SK-N-SH (cell line): ENCODE measurements at regions not wholly inside any gene's neighbourhood (a gene's known extent, or its start where the extent isn't known, plus 50 kb on each side); places are given as distances from the start of the nearest gene placed in this dataset.

Experiments
- CTCF ChIA-PET: fragments of 300-600, 350-600 bp; formaldehyde crosslinking; extraction: SDS; loops from one replicate; lab custom pipeline; 2021; lab: Yijun Ruan, JAX
- POLR2A ChIA-PET: fragments of 350-600 bp; sonication (Branson Sonifier 250); formaldehyde crosslinking; extraction: SDS; loops from one replicate; lab custom pipeline; 2020; ENCODE audit warnings: antibody characterized with exemption, inconsistent platforms; lab: Yijun Ruan, JAX
- DNase-seq: peaks from one replicate; pipeline ENCODE4 v3.0.0; 2012
- H2AFZ ChIP-seq: fragments of 200-600 bp; sonication (generic); 2 replicates; pipeline ENCODE4 v1.8.1; 2016; ENCODE audit warnings: antibody characterized with exemption, mild to moderate bottlenecking, low read depth
- H3F3A ChIP-seq: fragments of 200-600 bp; sonication (generic); replicated peaks from 2 replicates; pipeline ENCODE3; 2016; ENCODE audit warnings: antibody characterized with exemption, mild to moderate bottlenecking; ENCODE audit not compliant: insufficient read depth
- H3K27ac ChIP-seq, 2 experiments: fragments of 200-500 bp in 1 of 2; fragments of 200-600 bp in 1 of 2; sonication (Bioruptor generic) in 1 of 2; sonication (generic), shearing (Covaris generic) in 1 of 2; 2 replicates each; pipeline versions ENCODE4 v1.5.1 to v1.6.1; 2014 to 2016; ENCODE audit warnings: low read depth in 2 of 2, inconsistent platforms in 1 of 2, low read length in 1 of 2, mild to moderate bottlenecking in 1 of 2, mixed read lengths in 1 of 2
- H3K27me3 ChIP-seq: fragments of 200-600 bp; sonication (generic), shearing (Covaris generic); 2 replicates; pipeline ENCODE4 v1.6.1; 2016; ENCODE audit warnings: mixed run types; ENCODE audit not compliant: insufficient read depth
- H3K36me3 ChIP-seq, 2 experiments: fragments of 200-500 bp in 1 of 2; fragments of 200-600 bp in 1 of 2; sonication (Bioruptor generic) in 1 of 2; sonication (generic) in 1 of 2; replicated peaks in 1 of 2; 2 replicates each; pipeline versions ENCODE3 to v1.5.1; 2014 to 2016; ENCODE audit warnings: low read length in 1 of 2, mild to moderate bottlenecking in 1 of 2; ENCODE audit not compliant: insufficient read depth in 2 of 2, control insufficient read depth in 1 of 2
- H3K4me1 ChIP-seq, 2 experiments: fragments of 200-500 bp in 1 of 2; fragments of 200-600 bp in 1 of 2; sonication (Bioruptor generic) in 1 of 2; sonication (generic), shearing (Covaris generic) in 1 of 2; 2 replicates each; pipeline versions ENCODE4 v1.5.1 to v1.6.1; 2014 to 2016; ENCODE audit warnings: low read depth in 1 of 2, low read length in 1 of 2, mixed run types in 1 of 2; ENCODE audit not compliant: insufficient read depth in 2 of 2, control insufficient read depth in 1 of 2
- H3K4me2 ChIP-seq: fragments of 200-600 bp; sonication (generic), shearing (Covaris generic); 2 replicates; pipeline ENCODE4 v1.6.1; 2017; ENCODE audit warnings: mixed run types
- H3K4me3 ChIP-seq, 2 experiments: fragments of 200-500 bp in 1 of 2; fragments of 200-600 bp in 1 of 2; sonication (Bioruptor generic) in 1 of 2; sonication (generic), shearing (Covaris generic) in 1 of 2; 2 replicates each; pipeline versions ENCODE4 v1.5.1 to v1.8.1; 2014 to 2016; ENCODE audit warnings: low read depth in 2 of 2, inconsistent platforms in 1 of 2, low read length in 1 of 2, mild to moderate bottlenecking in 1 of 2, mixed read lengths in 1 of 2, moderate library complexity in 1 of 2
- H3K79me2 ChIP-seq: fragments of 200-600 bp; sonication (generic); 2 replicates; pipeline ENCODE4 v1.8.1; 2017; ENCODE audit warnings: mild to moderate bottlenecking; ENCODE audit not compliant: insufficient read depth
- H3K9ac ChIP-seq: fragments of 200-600 bp; sonication (generic); 2 replicates; pipeline ENCODE4 v1.6.1; 2017; ENCODE audit warnings: mixed run types
- H3K9me2 ChIP-seq: fragments of 200-600 bp; sonication (generic); 2 replicates; pipeline ENCODE4 v1.6.1; 2017; ENCODE audit warnings: mixed run types
- H3K9me3 ChIP-seq: fragments of 200-600 bp; sonication (generic); 2 replicates; pipeline ENCODE4 v1.6.1; 2017; ENCODE audit warnings: mixed run types, mild to moderate bottlenecking, moderate library complexity
- H4K20me1 ChIP-seq: fragments of 200-600 bp; sonication (generic); 2 replicates; pipeline ENCODE4 v1.6.1; 2017; ENCODE audit warnings: mild to moderate bottlenecking, mixed run types; ENCODE audit not compliant: insufficient read depth
- CHD2 ChIP-seq: fragments of 150-350 bp; IDR thresholded peaks from 2 replicates; pipeline ENCODE4 v1.6.1; 2018; ENCODE audit warnings: low read length; ENCODE audit not compliant: partially characterized antibody
- ELF1 ChIP-seq: IDR thresholded peaks from 2 replicates; pipeline ENCODE4 v1.4.0; 2012
- EP300 ChIP-seq, 2 experiments: IDR thresholded peaks; 2 replicates each; pipeline versions ENCODE4 v1.4.0 to v1.6.1; 2012; ENCODE audit warnings: borderline replicate concordance in 1 of 2, low read depth in 1 of 2, low read length in 1 of 2
- FOSL2 ChIP-seq: IDR thresholded peaks from 2 replicates; pipeline ENCODE4 v1.4.0; 2012; ENCODE audit warnings: low read depth, mild to moderate bottlenecking, moderate library complexity, borderline replicate concordance
- FOXJ3 ChIP-seq: sonication (generic); formaldehyde crosslinking; IDR thresholded peaks from 2 replicates; pipeline ENCODE4 v1.5.1; 2020; ENCODE audit warnings: mild to moderate bottlenecking, missing genetic modification reagents
- GABPA ChIP-seq: IDR thresholded peaks from 2 replicates; pipeline ENCODE4 v1.4.0; 2012; ENCODE audit warnings: low read depth, mild to moderate bottlenecking
- GATA2 ChIP-seq: sonication (generic); formaldehyde crosslinking; IDR thresholded peaks from 2 replicates; pipeline ENCODE4 v1.5.0; 2020; ENCODE audit warnings: mild to moderate bottlenecking, missing genetic modification reagents
- JUND ChIP-seq: IDR thresholded peaks from 2 replicates; pipeline ENCODE4 v1.4.0; 2012
- MXI1 ChIP-seq: IDR thresholded peaks from 2 replicates; pipeline ENCODE4 v1.6.1; 2012; ENCODE audit warnings: mild to moderate bottlenecking, low read depth, low read length, improper control_type of control experiment
- NFIC ChIP-seq: IDR thresholded peaks from 2 replicates; pipeline ENCODE4 v1.4.0; 2012; ENCODE audit warnings: borderline replicate concordance
- RAD21 ChIP-seq: IDR thresholded peaks from 2 replicates; pipeline ENCODE4 v1.6.1; 2012; ENCODE audit warnings: mild to moderate bottlenecking, low read length
- RCOR1 ChIP-seq: fragments of 150-350 bp; IDR thresholded peaks from 2 replicates; pipeline ENCODE4 v1.6.1; 2017; ENCODE audit warnings: antibody characterized with exemption, low read length
- RFX5 ChIP-seq: IDR thresholded peaks from 2 replicates; pipeline ENCODE4 v1.6.1; 2012; ENCODE audit warnings: mild to moderate bottlenecking, improper control_type of control experiment, low read length
- RXRA ChIP-seq: IDR thresholded peaks from 2 replicates; pipeline ENCODE4 v1.4.0; 2012; ENCODE audit warnings: low read depth, mild to moderate bottlenecking, borderline replicate concordance
- SMC3 ChIP-seq: IDR thresholded peaks from 2 replicates; pipeline ENCODE4 v1.6.1; 2012; ENCODE audit warnings: low read depth, low read length, improper control_type of control experiment
- TEAD4 ChIP-seq: IDR thresholded peaks from 2 replicates; pipeline ENCODE4 v1.4.0; 2012; ENCODE audit warnings: mild to moderate bottlenecking, borderline replicate concordance; ENCODE audit not compliant: insufficient read depth
- USF2 ChIP-seq: fragments of 150-350 bp; IDR thresholded peaks from 2 replicates; pipeline ENCODE4 v1.6.1; 2017; ENCODE audit warnings: antibody characterized with exemption, low read length, low read depth, borderline replicate concordance
- YY1 ChIP-seq: IDR thresholded peaks from 2 replicates; pipeline ENCODE4 v1.4.0; 2012; ENCODE audit warnings: low read depth, mild to moderate bottlenecking
- WGBS: methylation state at CpG from one replicate; pipeline ENCODE4 v1.1.6; 2017; ENCODE audit warnings: low lambda C conversion rate; 5-methylcytosine and 5-hydroxymethylcytosine counted together
- TF ChIP-seq, protein P1 (sequence below): IDR thresholded peaks from 2 replicates; pipeline ENCODE4; 2012
- TF ChIP-seq, protein P2 (sequence below): IDR thresholded peaks from 2 replicates; pipeline ENCODE4 v1.4.0; 2012; ENCODE audit warnings: low read depth, borderline replicate concordance
- TF ChIP-seq, protein P3 (sequence below): fragments of 200-600 bp; sonication (generic); IDR thresholded peaks from 2 replicates; pipeline ENCODE4 v1.6.1; 2017; ENCODE audit warnings: antibody characterized with exemption, mild to moderate bottlenecking, moderate library complexity

- no peak for TF ChIP-seq TEAD4
- no peak for TF ChIP-seq EP300 (IDR thresholded peaks at IDR 0.05; ENCODE audit: borderline replicate concordance in 1 of 2, low read depth in 1 of 2, low read length in 1 of 2)
- TF ChIP-seq, protein P1, sequence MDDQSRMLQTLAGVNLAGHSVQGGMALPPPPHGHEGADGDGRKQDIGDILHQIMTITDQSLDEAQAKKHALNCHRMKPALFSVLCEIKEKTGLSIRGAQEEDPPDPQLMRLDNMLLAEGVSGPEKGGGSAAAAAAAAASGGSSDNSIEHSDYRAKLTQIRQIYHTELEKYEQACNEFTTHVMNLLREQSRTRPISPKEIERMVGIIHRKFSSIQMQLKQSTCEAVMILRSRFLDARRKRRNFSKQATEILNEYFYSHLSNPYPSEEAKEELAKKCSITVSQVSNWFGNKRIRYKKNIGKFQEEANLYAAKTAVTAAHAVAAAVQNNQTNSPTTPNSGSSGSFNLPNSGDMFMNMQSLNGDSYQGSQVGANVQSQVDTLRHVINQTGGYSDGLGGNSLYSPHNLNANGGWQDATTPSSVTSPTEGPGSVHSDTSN, result no peak
- TF ChIP-seq, all 33 proteins: peak for 0
Measured at GRCh38 chr1:162946701-162947100, 85.7 kb upstream of the CCDC190 start (continued).

DNA sequence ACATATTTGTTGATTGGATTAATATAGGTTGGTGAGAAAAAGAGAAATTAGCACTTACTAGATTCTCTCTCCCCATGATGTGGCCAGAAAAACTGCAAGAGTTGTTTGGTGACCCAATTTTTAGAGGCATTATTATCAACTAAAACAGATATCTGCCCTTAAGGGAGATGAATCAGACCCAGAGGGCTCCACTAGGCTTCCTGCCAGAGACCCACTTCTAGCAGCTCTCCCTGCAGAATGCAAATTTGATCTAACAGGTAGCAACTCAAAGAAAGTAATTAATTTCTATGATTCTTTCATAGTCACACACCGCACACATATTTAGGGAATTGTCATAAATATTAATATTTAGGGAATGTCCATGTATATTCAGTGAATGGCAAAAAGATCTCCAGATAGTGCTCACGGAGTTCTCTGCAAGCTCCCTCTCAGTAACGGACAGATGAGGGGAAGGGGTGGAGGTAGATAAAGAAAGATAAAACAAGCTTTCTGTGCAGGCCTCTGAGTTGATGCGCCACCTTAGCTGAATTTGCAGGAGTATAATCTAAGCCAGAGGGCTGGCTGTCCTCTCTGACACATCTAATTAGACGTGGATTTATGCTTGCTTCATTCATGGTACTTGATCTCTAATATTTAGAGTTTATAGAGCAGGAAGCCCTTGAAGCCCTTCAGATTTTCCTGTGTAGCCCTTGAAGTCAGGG lies 84.1 kb upstream of the CCDC190 start:
- H3K27ac ChIP-seq, result peak overlapping the region in 1 of 2 experiments; percentile 89; a peak in 2 of 4 replicates
- H4K20me1 ChIP-seq, result no peaks in the 10 kb centered on the region
- no peak overlapping the region for H3K4me3 ChIP-seq
- no peaks in the 10 kb centered on the region for H3F3A ChIP-seq
- H3K9ac ChIP-seq, result no peak overlapping the region
- H3K4me2 ChIP-seq, result no peak overlapping the region
- DNase-seq, result peak; percentile 27
- no peaks in the 10 kb centered on the region for H3K79me2 ChIP-seq
- H3K36me3 ChIP-seq, result no peaks in the 10 kb centered on the region
- ChIA-PET POLR2A (interaction anchor here (0.8 to 2.1 kb wide), 11 partner anchors 11 to 257 kb away, joined by 3 to 34 read pairs (median 5); partner anchors contain the start of genes RGS4 and RGS5), CTCF (interaction anchor here (0.8 to 1.3 kb wide), 4 partner anchors 18 to 370 kb away, joined by 3 to 7 read pairs (median 4); no protein-coding TSS in a partner anchor)
- 0 out of 2 replicates have a peak overlapping the region, but pooled peaks have one; percentile 30 for H2AFZ ChIP-seq
- peaks cover 9 to 36% of the 10 kb centered on the region in 2 experiments; a peak in 3 of 4 replicates for H3K4me1 ChIP-seq
- H3K27me3 ChIP-seq, result no peaks in the 10 kb centered on the region
- no peaks in the 10 kb centered on the region for H3K9me2 ChIP-seq
- 44% methylated on average over 5 of the region's 5 CpGs for WGBS
- no peak for TF ChIP-seq YY1
- TF ChIP-seq RFX5, result no peak
- TF ChIP-seq ELF1, result no peak
- 0 out of 2 replicates have a peak, but pooled peaks have one; percentile 1 for TF ChIP-seq JUND
- TF ChIP-seq, protein P1, result peak; percentile 38; the same call in 1 of the 2 replicates
- TF ChIP-seq RXRA, result no peak
- TF ChIP-seq, protein P2, sequence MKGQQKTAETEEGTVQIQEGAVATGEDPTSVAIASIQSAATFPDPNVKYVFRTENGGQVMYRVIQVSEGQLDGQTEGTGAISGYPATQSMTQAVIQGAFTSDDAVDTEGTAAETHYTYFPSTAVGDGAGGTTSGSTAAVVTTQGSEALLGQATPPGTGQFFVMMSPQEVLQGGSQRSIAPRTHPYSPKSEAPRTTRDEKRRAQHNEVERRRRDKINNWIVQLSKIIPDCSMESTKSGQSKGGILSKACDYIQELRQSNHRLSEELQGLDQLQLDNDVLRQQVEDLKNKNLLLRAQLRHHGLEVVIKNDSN, result no peak
- TF ChIP-seq TEAD4, result no peak
- no peak for TF ChIP-seq SMC3
- peak; percentile 9; the same call in 1 of the 2 replicates for TF ChIP-seq NFIC
- no peak for TF ChIP-seq GABPA
- peak; percentile 71 for TF ChIP-seq GATA2 (CRISPR knock-in tag)
- peak; percentile 41; the same call in 1 of the 2 replicates for TF ChIP-seq MXI1
- 0 out of 2 replicates have a peak, but pooled peaks have one; percentile 35 for TF ChIP-seq RCOR1
- TF ChIP-seq USF2, result no peak
- 0 out of 2 replicates have a peak, but pooled peaks have one; percentile 4 for TF ChIP-seq FOSL2
- TF ChIP-seq, protein P3, sequence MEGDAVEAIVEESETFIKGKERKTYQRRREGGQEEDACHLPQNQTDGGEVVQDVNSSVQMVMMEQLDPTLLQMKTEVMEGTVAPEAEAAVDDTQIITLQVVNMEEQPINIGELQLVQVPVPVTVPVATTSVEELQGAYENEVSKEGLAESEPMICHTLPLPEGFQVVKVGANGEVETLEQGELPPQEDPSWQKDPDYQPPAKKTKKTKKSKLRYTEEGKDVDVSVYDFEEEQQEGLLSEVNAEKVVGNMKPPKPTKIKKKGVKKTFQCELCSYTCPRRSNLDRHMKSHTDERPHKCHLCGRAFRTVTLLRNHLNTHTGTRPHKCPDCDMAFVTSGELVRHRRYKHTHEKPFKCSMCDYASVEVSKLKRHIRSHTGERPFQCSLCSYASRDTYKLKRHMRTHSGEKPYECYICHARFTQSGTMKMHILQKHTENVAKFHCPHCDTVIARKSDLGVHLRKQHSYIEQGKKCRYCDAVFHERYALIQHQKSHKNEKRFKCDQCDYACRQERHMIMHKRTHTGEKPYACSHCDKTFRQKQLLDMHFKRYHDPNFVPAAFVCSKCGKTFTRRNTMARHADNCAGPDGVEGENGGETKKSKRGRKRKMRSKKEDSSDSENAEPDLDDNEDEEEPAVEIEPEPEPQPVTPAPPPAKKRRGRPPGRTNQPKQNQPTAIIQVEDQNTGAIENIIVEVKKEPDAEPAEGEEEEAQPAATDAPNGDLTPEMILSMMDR, result no peak
- no peak for TF ChIP-seq FOXJ3
- 0 out of 2 replicates have a peak, but pooled peaks have one; percentile 13 for TF ChIP-seq RAD21
- TF ChIP-seq CHD2, result no peak
- H3K9me3 ChIP-seq, result no peaks in the 10 kb centered on the region
